Esophagus squamous epithelium (tissue), 5 donors: ENCODE measurements at regions not wholly inside any gene's neighbourhood (a gene's known extent, or its start where the extent isn't known, plus 50 kb on each side); places are given as distances from the start of the nearest gene placed in this dataset.

Experiments
- DNase-seq: peaks from one replicate; lab custom pipeline; 2025; lab: John Stamatoyannopoulos, UW
- H3K27ac ChIP-seq, 4 donors: fragments of 200-600 bp; sonication (generic); one replicate each; pipeline ENCODE4 v1.5.1; 2016 to 2019; ENCODE audit warnings: mild to moderate bottlenecking in 1 of 4
- H3K27me3 ChIP-seq, 4 donors: fragments of 200-600 bp; sonication (generic); 1 replicate in 3 of 4; 2 replicates in 1 of 4; pipeline versions ENCODE4 v1.5.1 to v1.6.0; 2017 to 2021; ENCODE audit warnings: antibody characterized with exemption in 1 of 4
- H3K36me3 ChIP-seq, 3 donors: fragments of 200-600 bp; sonication (generic); one replicate each; pipeline ENCODE4 v1.5.1; 2016 to 2019
- H3K4me1 ChIP-seq, 3 donors: fragments of 200-600 bp; sonication (generic); one replicate each; pipeline ENCODE4 v1.5.1; 2017 to 2019
- H3K4me3 ChIP-seq, 4 donors: fragments of 200-600 bp; sonication (generic); 1 replicate in 3 of 4; 2 replicates in 1 of 4; pipeline ENCODE4 v1.5.1; 2016 to 2019; ENCODE audit warnings: mild to moderate bottlenecking in 2 of 4, moderate library complexity in 1 of 4
- H3K9me3 ChIP-seq, 3 donors: fragments of 200-600 bp; sonication (generic); one replicate each; pipeline ENCODE4 v1.5.1; 2016 to 2019
- POLR2A ChIP-seq, 4 donors: fragments of 450-650 bp; IDR thresholded peaks; one replicate each; pipeline ENCODE4 v1.6.1; 2017; ENCODE audit warnings: antibody characterized with exemption in 4 of 4, mild to moderate bottlenecking in 4 of 4, moderate library complexity in 3 of 4
- WGBS, 2 donors: methylation state at CpG; one replicate each; pipeline ENCODE4 v1.1.5; 2018; 5-methylcytosine and 5-hydroxymethylcytosine counted together
- intact Hi-C: fragments of 100-400 bp; cut with DNase I; formaldehyde crosslinking; loops from one replicate; pipeline ENCODE4 v1.15.0; 2022
- TF ChIP-seq, protein P1 (sequence below), 6 experiments: fragments of 450-650 bp in 4 of 6; fragments of 200-600 bp in 2 of 6; sonication (generic) in 2 of 6; IDR thresholded peaks; one replicate each; pipeline ENCODE4 v1.5.1; 2016 to 2019; ENCODE audit warnings: antibody characterized with exemption in 6 of 6, mild to moderate bottlenecking in 4 of 6, moderate library complexity in 4 of 6
- donor health status: DM: yes; HTN: yes; CAD: no.

DNA sequence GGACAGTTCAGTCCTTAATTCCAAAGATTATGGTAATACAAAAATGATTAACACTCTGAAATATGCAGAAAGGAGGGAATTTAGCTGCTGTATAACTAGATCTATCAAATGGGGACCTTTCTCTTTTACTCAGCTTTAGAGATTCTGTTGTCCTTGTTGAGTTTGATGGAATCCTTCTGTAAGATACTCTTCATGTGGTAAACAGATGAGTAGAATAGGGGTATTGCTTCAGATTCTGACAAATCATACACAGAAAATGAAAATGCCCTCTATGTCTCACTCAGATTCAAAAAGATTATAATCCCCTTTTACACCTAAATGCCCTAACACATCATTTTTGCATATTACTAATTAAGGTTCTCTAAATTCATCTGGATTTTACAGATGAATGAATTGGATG, 50.7 kb downstream of the ARHGAP35 start:
- Histone ChIP-seq H3K27ac (no peak overlapping the region), H3K27me3 (no peaks in the 10 kb centered on the region), H3K4me3 (no peak overlapping the region), H3K9me3 (no peaks in the 10 kb centered on the region), H3K36me3 (no peaks in the 10 kb centered on the region), H3K4me1 (peaks cover 12 to 78% (median 13%) of the 10 kb centered on the region in 3 donors)
- intact Hi-C loops, result no loop called here
- no peak for TF ChIP-seq POLR2A (IDR thresholded peaks at IDR 0.05)
- TF ChIP-seq, protein P1, sequence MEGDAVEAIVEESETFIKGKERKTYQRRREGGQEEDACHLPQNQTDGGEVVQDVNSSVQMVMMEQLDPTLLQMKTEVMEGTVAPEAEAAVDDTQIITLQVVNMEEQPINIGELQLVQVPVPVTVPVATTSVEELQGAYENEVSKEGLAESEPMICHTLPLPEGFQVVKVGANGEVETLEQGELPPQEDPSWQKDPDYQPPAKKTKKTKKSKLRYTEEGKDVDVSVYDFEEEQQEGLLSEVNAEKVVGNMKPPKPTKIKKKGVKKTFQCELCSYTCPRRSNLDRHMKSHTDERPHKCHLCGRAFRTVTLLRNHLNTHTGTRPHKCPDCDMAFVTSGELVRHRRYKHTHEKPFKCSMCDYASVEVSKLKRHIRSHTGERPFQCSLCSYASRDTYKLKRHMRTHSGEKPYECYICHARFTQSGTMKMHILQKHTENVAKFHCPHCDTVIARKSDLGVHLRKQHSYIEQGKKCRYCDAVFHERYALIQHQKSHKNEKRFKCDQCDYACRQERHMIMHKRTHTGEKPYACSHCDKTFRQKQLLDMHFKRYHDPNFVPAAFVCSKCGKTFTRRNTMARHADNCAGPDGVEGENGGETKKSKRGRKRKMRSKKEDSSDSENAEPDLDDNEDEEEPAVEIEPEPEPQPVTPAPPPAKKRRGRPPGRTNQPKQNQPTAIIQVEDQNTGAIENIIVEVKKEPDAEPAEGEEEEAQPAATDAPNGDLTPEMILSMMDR (IDR thresholded peaks at IDR 0.05), result no peak
- DNase-seq, result no peak

DNA sequence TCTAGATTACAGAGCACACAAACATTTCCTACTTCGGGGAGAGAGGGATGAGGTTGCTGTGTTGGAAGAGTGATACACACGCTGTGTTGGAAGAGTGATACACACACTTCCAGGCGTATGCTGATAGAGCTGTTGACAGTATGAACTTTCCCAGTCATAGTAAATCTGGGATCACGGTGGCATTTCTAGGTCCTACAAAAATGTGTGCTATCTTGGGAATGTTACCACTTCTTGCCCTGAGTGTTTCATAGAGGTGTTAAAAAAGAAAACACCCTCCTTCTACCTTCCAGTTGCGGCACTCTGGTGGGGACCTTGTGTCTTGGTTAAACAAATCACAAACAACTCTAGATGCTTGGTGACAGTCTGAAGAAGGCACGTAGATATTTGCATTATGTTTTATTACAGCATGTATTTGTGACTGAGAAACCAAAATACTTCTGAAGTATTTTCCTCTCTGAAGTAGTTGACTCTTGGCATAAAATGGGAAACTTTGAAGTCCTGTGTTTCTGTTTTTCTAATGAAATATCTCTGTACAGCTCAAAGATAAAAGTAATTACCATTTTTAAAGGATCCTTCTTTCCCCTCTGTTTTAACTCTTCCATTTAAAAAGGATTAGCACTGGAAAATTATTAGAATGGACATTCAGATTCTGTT, 52.5 kb downstream of the ARHGAP35 start:
- H3K27me3 ChIP-seq, result no peaks in the 10 kb centered on the region
- TF ChIP-seq POLR2A (IDR thresholded peaks at IDR 0.05), result no peak
- TF ChIP-seq, protein P1 (IDR thresholded peaks at IDR 0.05), result no peak
- H3K27ac ChIP-seq, result peak overlapping the region in 1 of 4 donors; percentile 38
- intact Hi-C loops, result no loop called here
- H3K36me3 ChIP-seq, result peaks cover 0 to under 1% (median 0%) of the 10 kb centered on the region in 3 donors
- WGBS, 2 donors, result 73 to 75% methylated on average over 6 of the region's 6 CpGs
- H3K4me3 ChIP-seq, result no peak overlapping the region
- DNase-seq, result no peak
- no peaks in the 10 kb centered on the region for H3K9me3 ChIP-seq
- H3K4me1 ChIP-seq, result peaks cover 12 to 83% (median 13%) of the 10 kb centered on the region in 3 donors

DNA sequence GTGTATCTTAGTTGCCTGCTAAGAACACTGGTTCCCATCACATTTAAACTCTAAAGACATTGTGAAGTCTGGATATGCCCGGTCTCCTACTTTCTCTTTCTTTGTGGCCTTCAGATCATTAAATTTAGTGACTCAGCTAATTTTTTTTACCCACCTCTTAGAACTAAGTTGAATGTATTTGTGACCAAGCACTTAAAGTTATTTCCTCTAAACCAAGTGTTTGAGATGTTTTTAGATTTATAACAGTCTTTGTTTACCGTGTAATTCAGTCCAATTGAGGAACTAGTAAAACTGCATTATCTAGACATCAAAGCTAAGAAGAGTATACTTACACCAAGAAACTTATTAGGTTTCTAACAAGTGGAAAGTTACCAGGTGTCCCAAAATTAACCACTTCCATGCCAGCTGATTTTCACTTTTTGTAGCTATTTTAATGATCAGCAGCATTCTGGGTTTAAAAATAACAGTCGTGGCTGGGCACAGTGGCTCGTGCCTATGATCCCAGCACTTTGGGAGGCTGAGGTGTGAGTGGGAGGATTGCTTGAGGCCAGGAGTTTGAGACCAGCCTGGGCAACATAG, 53.1 kb downstream of the ARHGAP35 start:
- Histone ChIP-seq H3K27ac (peak overlapping the region in 1 of 4 donors; percentile 38), H3K4me3 (no peak overlapping the region), H3K4me1 (peaks cover 12 to 77% (median 13%) of the 10 kb centered on the region in 3 donors), H3K36me3 (peaks cover 0 to 7% (median 0%) of the 10 kb centered on the region in 3 donors), H3K9me3 (no peaks in the 10 kb centered on the region), H3K27me3 (no peaks in the 10 kb centered on the region)
- TF ChIP-seq, protein P1 (IDR thresholded peaks at IDR 0.05), result no peak
- no peak for TF ChIP-seq POLR2A (IDR thresholded peaks at IDR 0.05)
- DNase-seq, result no peak
- intact Hi-C loops, result no loop called here
- 22 to 47% methylated on average over 3 to 4 of the region's 4 CpGs for WGBS, 2 donors

DNA sequence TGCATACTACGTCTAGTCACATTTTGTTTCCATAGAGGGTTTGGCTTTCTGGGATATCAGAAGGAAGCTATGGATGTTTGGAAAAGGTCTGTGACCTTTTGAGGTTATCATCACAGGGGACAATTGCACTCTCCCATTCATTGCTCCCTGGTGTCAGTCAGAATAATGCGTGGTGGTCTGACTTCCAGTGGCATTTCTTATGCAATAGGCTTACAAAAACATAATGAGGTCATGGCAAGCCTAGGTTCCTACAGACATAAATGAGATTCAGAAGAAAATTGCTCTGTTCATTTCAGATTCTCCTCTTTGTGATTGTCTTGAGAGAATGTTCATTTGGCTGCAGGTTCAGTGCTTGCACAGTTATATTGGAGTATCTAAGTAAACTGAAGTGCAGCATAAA, 54.6 kb downstream of the ARHGAP35 start:
- Histone ChIP-seq H3K4me3 (no peak overlapping the region), H3K4me1 (peaks cover 12 to 69% (median 13%) of the 10 kb centered on the region in 3 donors), H3K27me3 (no peaks in the 10 kb centered on the region), H3K9me3 (no peaks in the 10 kb centered on the region), H3K27ac (no peak overlapping the region), H3K36me3 (peaks cover 0 to 21% (median 10%) of the 10 kb centered on the region in 3 donors)
- 50 to 64% methylated on average over 1 to 2 of the region's 2 CpGs for WGBS, 2 donors
- no peak for TF ChIP-seq POLR2A (IDR thresholded peaks at IDR 0.05)
- TF ChIP-seq, protein P1 (IDR thresholded peaks at IDR 0.05), result no peak
- DNase-seq, result no peak
- intact Hi-C loops, result no loop called here

DNA sequence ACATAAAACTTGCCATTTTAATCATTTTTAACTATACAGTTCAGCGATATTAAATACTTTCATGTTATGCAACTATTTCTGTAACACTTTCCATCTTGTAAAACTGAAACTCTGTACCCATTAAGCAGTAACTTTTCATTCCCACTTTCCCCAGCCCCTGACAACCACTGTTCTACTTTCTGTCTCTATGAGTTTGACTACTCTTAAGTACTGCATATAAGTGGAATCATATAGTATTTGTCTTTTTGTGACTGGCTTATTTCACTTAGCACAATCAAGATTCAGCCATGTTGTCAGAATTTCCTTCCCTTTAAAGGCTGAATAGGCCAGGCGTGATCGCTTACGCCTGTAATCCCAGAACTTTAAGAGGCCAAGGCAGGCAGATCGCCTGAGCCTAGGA, 56.2 kb downstream of the ARHGAP35 start:
- Histone ChIP-seq H3K27me3 (no peaks in the 10 kb centered on the region), H3K9me3 (no peaks in the 10 kb centered on the region), H3K4me3 (no peak overlapping the region), H3K4me1 (peaks cover 12 to 60% (median 13%) of the 10 kb centered on the region in 3 donors), H3K27ac (no peak overlapping the region), H3K36me3 (peaks cover 2 to 38% (median 12%) of the 10 kb centered on the region in 3 donors)
- 81 to 91% methylated on average over 4 to 5 of the region's 5 CpGs for WGBS, 2 donors
- TF ChIP-seq, protein P1 (IDR thresholded peaks at IDR 0.05), result no peak
- no peak for TF ChIP-seq POLR2A (IDR thresholded peaks at IDR 0.05)
- DNase-seq, result no peak
- intact Hi-C loops, result no loop called here
